HEK293 (cell line): ENCODE measurements at regions not wholly inside any gene's neighbourhood (a gene's known extent, or its start where the extent isn't known, plus 50 kb on each side); places are given as distances from the start of the nearest gene placed in this dataset.

ENCODE experiments used
- CTCF ChIA-PET: fragments of 350-600 bp; formaldehyde crosslinking; extraction: SDS; loops from one replicate; lab custom pipeline; 2021; ENCODE audit warnings: antibody characterized with exemption; lab: Yijun Ruan, JAX
- POLR2A ChIA-PET: fragments of 300-600 bp; formaldehyde crosslinking; extraction: SDS; loops from one replicate; lab custom pipeline; 2020; ENCODE audit warnings: antibody characterized with exemption, inconsistent platforms; lab: Yijun Ruan, JAX
- H3K27ac ChIP-seq: fragments of 200-500 bp; sonication (Bioruptor generic); 2 replicates; pipeline ENCODE4 v1.5.1; 2014; ENCODE audit warnings: low read depth, low read length, control low read depth, inconsistent platforms; ENCODE audit errors: extremely low read depth
- H3K36me3 ChIP-seq, 2 experiments: fragments of 200-500 bp in 1 of 2; sonication (Bioruptor generic) in 1 of 2; 1 replicate in 1 of 2; 2 replicates in 1 of 2; pipeline ENCODE4 v1.5.1; 2014 to 2017; ENCODE audit warnings: inconsistent platforms in 2 of 2, low read length in 2 of 2; ENCODE audit not compliant: control insufficient read depth in 2 of 2, insufficient read depth in 1 of 2
- H3K4me1 ChIP-seq: fragments of 200-500 bp; sonication (Bioruptor generic); 2 replicates; pipeline ENCODE4 v1.5.1; 2014; ENCODE audit warnings: mild to moderate bottlenecking, low read length, inconsistent platforms; ENCODE audit not compliant: control insufficient read depth, insufficient read depth
- H3K4me3 ChIP-seq: 2 replicates; pipeline ENCODE4 v1.5.1; 2011; ENCODE audit warnings: low read depth, mild to moderate bottlenecking, control low read depth, low read length, moderate library complexity
- H3K9me3 ChIP-seq: fragments of 200-500 bp; sonication (Bioruptor generic); 2 replicates; pipeline ENCODE4 v1.5.1; 2014; ENCODE audit warnings: low read depth, low read length, inconsistent platforms; ENCODE audit not compliant: control insufficient read depth, insufficient read depth
- PRDM1 ChIP-seq: fragments of 450-650 bp; formaldehyde crosslinking; IDR thresholded peaks from 2 replicates; pipeline ENCODE4; 2016; ENCODE audit warnings: missing biosample characterization, missing genetic modification characterization
- RBAK ChIP-seq: fragments of 450-650 bp; formaldehyde crosslinking; IDR thresholded peaks from 2 replicates; pipeline ENCODE4 v1.5.1; 2016; ENCODE audit warnings: missing biosample characterization, missing genetic modification characterization
- SCRT1 ChIP-seq: fragments of 450-650 bp; formaldehyde crosslinking; IDR thresholded peaks from 2 replicates; pipeline ENCODE4 v1.5.1; 2016; ENCODE audit warnings: missing biosample characterization, missing genetic modification characterization, borderline replicate concordance
- ZFP3 ChIP-seq: fragments of 450-650 bp; formaldehyde crosslinking; IDR thresholded peaks from 2 replicates; pipeline ENCODE4 v1.5.1; 2016; ENCODE audit warnings: low read depth, missing biosample characterization, missing genetic modification characterization
- ZNF214 ChIP-seq: fragments of 450-650 bp; formaldehyde crosslinking; IDR thresholded peaks from 2 replicates; pipeline ENCODE4 v1.5.1; 2017; ENCODE audit warnings: missing biosample characterization, mild to moderate bottlenecking, missing genetic modification characterization, borderline replicate concordance
- ZNF335 ChIP-seq: fragments of 450-650 bp; formaldehyde crosslinking; conservative IDR thresholded peaks from 2 replicates; pipeline ENCODE4 v1.5.1; 2016; ENCODE audit warnings: missing biosample characterization, missing genetic modification characterization
- ZNF354C ChIP-seq: fragments of 450-650 bp; formaldehyde crosslinking; IDR thresholded peaks from 2 replicates; pipeline ENCODE4 v1.5.1; 2016; ENCODE audit warnings: missing biosample characterization, missing genetic modification characterization, low read depth, borderline replicate concordance
- ZNF416 ChIP-seq: fragments of 450-650 bp; formaldehyde crosslinking; IDR thresholded peaks from 2 replicates; pipeline ENCODE4 v1.5.1; 2016; ENCODE audit warnings: missing biosample characterization, missing genetic modification characterization
- ZNF501 ChIP-seq: fragments of 450-650 bp; formaldehyde crosslinking; IDR thresholded peaks from 2 replicates; pipeline ENCODE4 v1.5.1; 2016; ENCODE audit warnings: missing biosample characterization, missing genetic modification characterization
- ZNF521 ChIP-seq: fragments of 450-650 bp; formaldehyde crosslinking; IDR thresholded peaks from 2 replicates; pipeline ENCODE4 v1.5.1; 2017; ENCODE audit warnings: missing biosample characterization, mild to moderate bottlenecking, missing genetic modification characterization
- ZNF530 ChIP-seq: fragments of 450-650 bp; formaldehyde crosslinking; IDR thresholded peaks from 2 replicates; pipeline ENCODE4 v1.5.1; 2016; ENCODE audit warnings: low read depth, missing biosample characterization, missing genetic modification characterization
- ZNF621 ChIP-seq: fragments of 450-650 bp; formaldehyde crosslinking; IDR thresholded peaks from 2 replicates; pipeline ENCODE4 v1.5.1; 2017; ENCODE audit warnings: missing biosample characterization, missing genetic modification characterization
- ZNF623 ChIP-seq: fragments of 450-650 bp; formaldehyde crosslinking; IDR thresholded peaks from 2 replicates; pipeline ENCODE4 v1.5.1; 2016; ENCODE audit warnings: missing biosample characterization, missing genetic modification characterization
- ZNF629 ChIP-seq: fragments of 450-650 bp; formaldehyde crosslinking; IDR thresholded peaks from 2 replicates; pipeline ENCODE4 v1.5.1; 2017; ENCODE audit warnings: missing biosample characterization, missing genetic modification characterization
- ZNF639 ChIP-seq: fragments of 450-650 bp; formaldehyde crosslinking; IDR thresholded peaks from 2 replicates; pipeline ENCODE4 v1.5.1; 2016; ENCODE audit warnings: missing biosample characterization, missing genetic modification characterization
- ZNF664 ChIP-seq: fragments of 450-650 bp; formaldehyde crosslinking; IDR thresholded peaks from 2 replicates; pipeline ENCODE4 v1.5.1; 2016; ENCODE audit warnings: missing biosample characterization, missing genetic modification characterization
- ZNF707 ChIP-seq: fragments of 450-650 bp; formaldehyde crosslinking; IDR thresholded peaks from 2 replicates; pipeline ENCODE4 v1.5.1; 2016; ENCODE audit warnings: missing biosample characterization, missing genetic modification characterization
- ZNF785 ChIP-seq: fragments of 450-650 bp; formaldehyde crosslinking; IDR thresholded peaks from 2 replicates; pipeline ENCODE4 v1.5.1; 2016; ENCODE audit warnings: missing biosample characterization, missing genetic modification characterization
- ZNF792 ChIP-seq: fragments of 450-650 bp; formaldehyde crosslinking; IDR thresholded peaks from 2 replicates; pipeline ENCODE4 v1.5.1; 2016; ENCODE audit warnings: missing biosample characterization, missing genetic modification characterization
- TF ChIP-seq, protein P1 (sequence below): fragments of 450-650 bp; formaldehyde crosslinking; IDR thresholded peaks from 2 replicates; pipeline ENCODE4 v1.5.1; 2016; ENCODE audit warnings: missing biosample characterization, missing genetic modification characterization
- TF ChIP-seq, protein P2 (sequence below): fragments of 450-650 bp; formaldehyde crosslinking; optimal IDR thresholded peaks from 2 replicates; pipeline ENCODE3; 2016; ENCODE audit warnings: missing biosample characterization, mild to moderate bottlenecking, missing genetic modification characterization
- TF ChIP-seq, protein P3 (sequence below): fragments of 450-650 bp; formaldehyde crosslinking; IDR thresholded peaks from 2 replicates; pipeline ENCODE4 v1.5.1; 2017; ENCODE audit warnings: missing biosample characterization, missing genetic modification characterization

- POLR2A ChIA-PET = no interaction called here
- Histone ChIP-seq H3K4me3 (no peak overlapping the region), H3K36me3 (no peaks in the 10 kb centered on the region), H3K4me1 (no peaks in the 10 kb centered on the region)
- CTCF ChIA-PET = no interaction called here
- no peak for TF ChIP-seq ZNF335 (tag by site-specific recombination)
- no peak for TF ChIP-seq ZNF623 (tag by site-specific recombination)
- TF ChIP-seq ZNF214 (tag by site-specific recombination) = no peak
- TF ChIP-seq ZNF521 (tag by site-specific recombination) = no peak
- TF ChIP-seq ZNF501 = no peak
- TF ChIP-seq ZNF530 (tag by site-specific recombination) = no peak
- no peak for TF ChIP-seq ZNF639 (tag by site-specific recombination)
- TF ChIP-seq RBAK (tag by site-specific recombination) = no peak
- no peak for TF ChIP-seq ZNF785 (tag by site-specific recombination)
- TF ChIP-seq ZNF354C (tag by site-specific recombination) = no peak
- no peak for TF ChIP-seq ZFP3 (tag by site-specific recombination)
- TF ChIP-seq, protein P1, sequence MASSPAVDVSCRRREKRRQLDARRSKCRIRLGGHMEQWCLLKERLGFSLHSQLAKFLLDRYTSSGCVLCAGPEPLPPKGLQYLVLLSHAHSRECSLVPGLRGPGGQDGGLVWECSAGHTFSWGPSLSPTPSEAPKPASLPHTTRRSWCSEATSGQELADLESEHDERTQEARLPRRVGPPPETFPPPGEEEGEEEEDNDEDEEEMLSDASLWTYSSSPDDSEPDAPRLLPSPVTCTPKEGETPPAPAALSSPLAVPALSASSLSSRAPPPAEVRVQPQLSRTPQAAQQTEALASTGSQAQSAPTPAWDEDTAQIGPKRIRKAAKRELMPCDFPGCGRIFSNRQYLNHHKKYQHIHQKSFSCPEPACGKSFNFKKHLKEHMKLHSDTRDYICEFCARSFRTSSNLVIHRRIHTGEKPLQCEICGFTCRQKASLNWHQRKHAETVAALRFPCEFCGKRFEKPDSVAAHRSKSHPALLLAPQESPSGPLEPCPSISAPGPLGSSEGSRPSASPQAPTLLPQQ (tag by site-specific recombination) = no peak
- no peak for TF ChIP-seq ZNF416 (tag by site-specific recombination)
- TF ChIP-seq SCRT1 (tag by site-specific recombination) = no peak
- no peak for TF ChIP-seq ZNF621 (tag by site-specific recombination)
- TF ChIP-seq, all 188 proteins: peak for 0
- Histone ChIP-seq H3K27ac (no peak overlapping the region), H3K9me3 (no peaks in the 10 kb centered on the region; the same call in 1 of the 2 replicates)
Measured at GRCh38 chr18:61653823-61654551, 238.8 kb downstream of the RNF152 start.

- Histone ChIP-seq H3K36me3 (no peaks in the 10 kb centered on the region), H3K27ac (no peak overlapping the region), H3K9me3 (no peaks in the 10 kb centered on the region), H3K4me1 (no peaks in the 10 kb centered on the region), H3K4me3 (no peak overlapping the region)
- TF ChIP-seq, protein P2, sequence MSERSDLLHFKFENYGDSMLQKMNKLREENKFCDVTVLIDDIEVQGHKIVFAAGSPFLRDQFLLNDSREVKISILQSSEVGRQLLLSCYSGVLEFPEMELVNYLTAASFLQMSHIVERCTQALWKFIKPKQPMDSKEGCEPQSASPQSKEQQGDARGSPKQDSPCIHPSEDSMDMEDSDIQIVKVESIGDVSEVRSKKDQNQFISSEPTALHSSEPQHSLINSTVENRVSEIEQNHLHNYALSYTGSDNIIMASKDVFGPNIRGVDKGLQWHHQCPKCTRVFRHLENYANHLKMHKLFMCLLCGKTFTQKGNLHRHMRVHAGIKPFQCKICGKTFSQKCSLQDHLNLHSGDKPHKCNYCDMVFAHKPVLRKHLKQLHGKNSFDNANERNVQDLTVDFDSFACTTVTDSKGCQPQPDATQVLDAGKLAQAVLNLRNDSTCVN (tag by site-specific recombination) = no peak
- TF ChIP-seq ZNF501 = no peak
- TF ChIP-seq PRDM1 (tag by site-specific recombination) = no peak
- no peak for TF ChIP-seq ZNF707 (tag by site-specific recombination)
- no peak for TF ChIP-seq ZNF629 (tag by site-specific recombination)
- TF ChIP-seq, protein P3, sequence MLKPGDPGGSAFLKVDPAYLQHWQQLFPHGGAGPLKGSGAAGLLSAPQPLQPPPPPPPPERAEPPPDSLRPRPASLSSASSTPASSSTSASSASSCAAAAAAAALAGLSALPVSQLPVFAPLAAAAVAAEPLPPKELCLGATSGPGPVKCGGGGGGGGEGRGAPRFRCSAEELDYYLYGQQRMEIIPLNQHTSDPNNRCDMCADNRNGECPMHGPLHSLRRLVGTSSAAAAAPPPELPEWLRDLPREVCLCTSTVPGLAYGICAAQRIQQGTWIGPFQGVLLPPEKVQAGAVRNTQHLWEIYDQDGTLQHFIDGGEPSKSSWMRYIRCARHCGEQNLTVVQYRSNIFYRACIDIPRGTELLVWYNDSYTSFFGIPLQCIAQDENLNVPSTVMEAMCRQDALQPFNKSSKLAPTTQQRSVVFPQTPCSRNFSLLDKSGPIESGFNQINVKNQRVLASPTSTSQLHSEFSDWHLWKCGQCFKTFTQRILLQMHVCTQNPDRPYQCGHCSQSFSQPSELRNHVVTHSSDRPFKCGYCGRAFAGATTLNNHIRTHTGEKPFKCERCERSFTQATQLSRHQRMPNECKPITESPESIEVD (tag by site-specific recombination) = no peak
- no peak for TF ChIP-seq ZNF664 (tag by site-specific recombination)
- TF ChIP-seq ZNF792 (tag by site-specific recombination) = no peak
- ChIA-PET CTCF (interaction anchor here (0.7 kb wide), 1 partner anchor 158 kb away, joined by 3 read pairs; no protein-coding TSS in a partner anchor), POLR2A (no interaction called here)
Measured at GRCh38 chr18:61651880-61652268, 240.9 kb downstream of the RNF152 start.
